HG03460 (cell line): ENCODE measurements at regions not wholly inside any gene's neighbourhood (a gene's known extent, or its start where the extent isn't known, plus 50 kb on each side); places are given as distances from the start of the nearest gene placed in this dataset.

Experiments
- ATAC-seq: cut with Tn5 transposase; IDR thresholded peaks from one replicate; pipeline ENCODE4 v1.9.1; 2021; ENCODE audit not compliant: unreplicated experiment

DNA sequence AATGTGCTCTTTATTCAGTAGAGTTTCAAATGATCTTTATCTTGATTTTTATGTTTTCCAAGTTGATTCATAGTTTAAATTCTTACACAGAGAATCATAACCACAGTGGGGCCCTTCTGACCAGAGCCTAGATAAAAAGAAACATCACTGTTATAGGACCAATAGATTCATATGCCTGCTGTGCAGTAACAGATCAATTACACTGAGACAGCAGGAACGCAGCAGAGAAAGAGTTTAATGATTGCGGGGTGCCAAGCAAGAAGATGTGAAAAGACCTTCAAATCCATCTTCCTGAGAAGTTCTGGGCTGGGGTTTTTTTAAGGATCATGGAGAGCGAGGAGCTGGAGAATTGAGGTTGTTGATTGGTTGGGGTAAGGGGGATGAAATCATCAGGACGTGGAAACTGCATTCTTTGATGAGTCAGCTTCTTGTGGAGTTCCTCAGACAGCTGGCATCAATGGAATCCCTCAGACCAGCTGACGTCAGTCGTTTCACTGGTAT lies 346.6 kb downstream of the TBC1D4 start:
- ATAC-seq: no peak

DNA sequence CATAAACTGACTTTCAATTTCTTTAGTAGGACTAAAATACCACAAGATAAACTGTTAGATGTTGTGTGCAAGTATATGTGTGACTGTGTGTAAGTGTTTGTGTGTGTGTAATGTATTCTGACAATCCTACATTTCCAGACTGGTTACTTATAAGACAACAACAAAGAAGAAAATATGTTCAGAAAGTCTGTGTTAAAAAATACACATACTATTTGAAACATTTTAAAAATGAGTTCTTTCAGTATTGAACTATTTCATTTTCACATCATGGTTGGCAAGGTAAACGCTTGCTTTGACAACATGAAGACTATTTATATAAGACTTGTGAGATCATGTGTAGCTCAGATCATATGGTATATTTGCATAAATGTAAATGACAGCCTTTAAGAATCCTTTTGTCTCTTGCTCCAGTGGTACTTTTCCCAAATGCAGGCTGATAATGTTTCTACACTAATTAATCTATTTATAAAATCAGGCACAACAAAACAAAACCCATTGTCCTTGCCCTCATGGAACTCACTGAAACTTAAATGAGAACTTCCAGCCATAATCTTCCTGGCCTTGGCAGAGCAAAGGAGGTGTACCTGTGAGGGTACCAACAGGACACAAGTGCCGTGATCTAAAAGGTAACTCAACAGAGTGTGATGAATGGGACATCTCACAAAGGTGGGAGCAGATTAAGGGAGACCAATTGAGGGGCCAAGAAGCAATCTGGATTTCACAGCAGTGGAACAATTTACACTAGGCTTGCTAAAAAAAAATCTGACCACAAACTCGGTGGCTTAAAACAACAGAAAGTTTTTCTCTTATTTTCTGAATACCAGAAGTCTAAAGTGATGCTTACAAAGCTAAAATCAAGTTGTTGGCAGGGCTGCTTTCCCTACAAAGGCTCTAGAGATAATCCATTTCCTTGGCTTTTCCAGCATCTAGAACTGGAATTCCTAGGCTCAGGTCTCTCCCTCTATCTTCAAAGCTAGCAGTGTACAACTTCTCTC lies 349.0 kb downstream of the TBC1D4 start:
- ATAC-seq: no peak

DNA sequence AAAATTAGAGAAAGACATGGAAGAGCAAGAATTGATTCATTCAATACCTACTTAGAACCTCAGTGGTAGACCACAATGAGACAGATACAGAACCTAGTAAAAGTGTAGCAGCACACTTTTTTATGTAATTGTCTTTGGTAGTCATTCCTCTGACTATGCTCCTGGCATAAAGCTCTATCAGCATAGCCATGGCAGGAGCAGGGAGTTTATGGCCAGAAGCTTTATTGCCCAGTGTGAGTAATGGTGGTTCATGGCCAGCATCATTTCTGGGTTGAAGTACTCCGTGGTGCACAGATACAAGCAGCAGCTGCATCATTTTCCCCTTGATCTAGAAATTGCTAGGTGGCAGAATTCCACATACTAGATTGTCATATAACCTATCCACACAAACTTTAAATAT lies 352.6 kb downstream of the TBC1D4 start:
- ATAC-seq: no peak

GRCh38 chr13:75124415-75124814 lies 357.6 kb downstream of the TBC1D4 start:
- no peak for ATAC-seq

- no peak for ATAC-seq
Observed at GRCh38 chr13:75123428-75123827, 358.5 kb downstream of the TBC1D4 start.

DNA sequence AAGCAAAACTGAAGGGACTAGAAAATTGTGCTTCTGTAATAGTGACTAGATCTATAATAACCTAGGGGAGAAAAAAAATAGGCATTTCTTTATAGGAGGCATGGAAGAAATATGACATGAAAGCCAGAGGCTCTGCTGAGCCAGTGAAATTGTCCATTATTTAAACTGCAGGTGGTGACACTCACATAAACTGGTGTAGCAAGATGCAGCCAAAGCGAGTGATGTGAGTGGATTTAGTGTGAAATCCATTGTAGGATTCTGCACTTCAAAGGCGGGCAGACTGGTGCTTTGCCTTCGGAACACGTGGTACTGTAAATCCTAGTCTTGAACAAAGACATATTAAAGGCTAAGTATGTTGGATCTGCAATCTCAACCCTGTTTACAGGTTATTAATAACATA lies 361.9 kb downstream of the TBC1D4 start:
- no peak for ATAC-seq

- ATAC-seq: no peak
Observed at GRCh38 chr13:75115171-75115570, 366.8 kb downstream of the TBC1D4 start.

- ATAC-seq: no peak
Observed at GRCh38 chr13:75103976-75104375, 378.0 kb downstream of the TBC1D4 start.

- ATAC-seq: no peak
Observed at GRCh38 chr13:75102001-75102716, 379.8 kb downstream of the TBC1D4 start.

DNA sequence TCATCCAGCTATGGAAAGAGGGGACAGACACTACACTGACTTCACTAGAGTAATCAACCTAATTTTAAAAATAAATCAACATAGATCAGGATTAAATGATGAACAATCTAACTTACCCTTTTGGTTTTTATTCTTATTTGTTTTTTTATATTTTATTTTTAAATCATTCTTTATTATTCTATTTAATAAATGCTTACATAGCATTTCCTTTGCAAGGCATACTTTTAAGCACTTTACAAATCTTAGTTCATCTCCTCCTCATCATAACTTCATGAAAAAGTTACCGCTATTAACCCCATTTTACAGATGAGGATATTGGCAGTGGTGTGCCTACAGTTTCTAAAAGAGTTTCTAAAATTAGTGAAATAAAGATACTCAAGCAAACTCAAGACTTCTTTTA lies 380.6 kb downstream of the TBC1D4 start:
- ATAC-seq: no peak

GRCh38 chr13:75092143-75092542 lies 389.8 kb downstream of the TBC1D4 start:
- ATAC-seq: no peak

GRCh38 chr13:75091718-75092117 lies 390.3 kb downstream of the TBC1D4 start:
- no peak for ATAC-seq

DNA sequence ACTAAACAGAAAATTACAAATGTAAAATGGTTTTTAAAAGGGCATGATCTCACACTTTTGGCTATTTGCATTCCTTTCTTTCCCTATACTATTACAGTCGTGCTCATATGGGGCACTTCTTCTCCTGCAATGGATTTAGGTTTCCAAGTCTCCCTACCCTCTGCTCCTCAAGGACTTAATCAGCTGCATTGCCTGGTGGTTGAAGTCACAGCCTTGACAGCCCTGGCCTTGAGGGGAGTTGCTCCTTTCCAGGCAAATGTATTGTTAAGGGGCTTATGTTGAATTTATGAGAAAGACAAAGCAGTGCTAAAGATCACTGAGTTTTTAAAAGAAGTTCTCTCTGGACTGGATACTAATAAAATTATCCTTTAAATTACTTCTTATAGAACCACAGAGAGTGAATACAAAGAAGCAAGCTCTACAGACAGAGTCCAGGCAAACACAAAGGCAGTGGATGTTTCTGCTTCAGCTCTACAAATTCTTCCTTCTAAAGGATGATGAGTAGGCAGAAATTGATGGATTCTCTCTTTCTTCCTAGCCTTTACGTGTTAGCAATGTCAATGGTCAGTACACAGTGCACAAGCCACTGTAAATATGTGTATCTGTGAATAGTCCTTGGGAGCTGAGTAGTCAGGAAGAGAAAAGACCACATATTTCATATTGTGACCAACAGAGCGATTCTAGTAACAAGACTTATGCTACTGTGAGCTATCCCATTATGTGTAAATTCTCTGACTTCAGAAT lies 390.9 kb downstream of the TBC1D4 start:
- no peak for ATAC-seq

DNA sequence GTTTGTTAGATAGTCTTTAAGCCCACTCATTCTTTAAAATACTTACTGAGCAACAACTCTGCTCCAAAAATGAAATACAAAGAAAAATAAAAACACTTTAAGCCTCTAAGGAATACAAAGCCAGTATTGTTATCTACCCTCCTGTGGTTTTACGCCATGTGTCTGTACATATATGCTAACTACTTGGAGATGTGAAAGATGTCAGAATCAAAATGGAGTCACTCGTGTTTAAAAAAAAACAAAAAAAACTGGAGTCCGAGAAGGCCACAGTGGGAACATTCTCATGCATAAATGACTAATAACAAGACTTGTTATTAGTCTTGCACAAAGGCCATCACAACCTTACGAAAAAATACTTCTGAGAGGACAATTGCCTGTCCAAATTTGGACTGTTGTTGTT lies 393.1 kb downstream of the TBC1D4 start:
- no peak for ATAC-seq

DNA sequence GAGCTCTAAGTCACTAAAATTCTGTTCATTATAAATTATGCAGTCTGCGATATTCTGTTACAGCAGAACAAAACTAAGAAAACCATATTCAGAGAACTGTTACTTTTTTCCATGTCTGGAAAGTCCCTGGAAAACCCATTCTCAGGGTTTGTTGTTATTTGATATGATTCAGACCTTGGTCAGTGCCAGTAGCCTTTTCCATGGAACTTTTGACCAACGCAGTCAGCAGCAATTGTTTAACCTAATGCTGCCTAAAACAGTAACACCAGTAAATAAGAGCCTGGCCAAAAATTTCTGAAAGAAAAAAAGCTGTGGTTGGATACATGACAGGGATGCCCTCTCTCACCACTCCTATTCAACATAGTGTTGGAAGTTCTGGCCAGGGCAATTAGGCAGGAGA lies 402.7 kb downstream of the TBC1D4 start:
- no peak for ATAC-seq

GRCh38 chr13:75076476-75076875 lies 405.5 kb downstream of the TBC1D4 start:
- no peak for ATAC-seq

- no peak for ATAC-seq
Observed at GRCh38 chr13:75073786-75074185, 408.2 kb downstream of the TBC1D4 start.

- no peak for ATAC-seq
Observed at GRCh38 chr13:75072891-75073290, 409.1 kb downstream of the TBC1D4 start.

DNA sequence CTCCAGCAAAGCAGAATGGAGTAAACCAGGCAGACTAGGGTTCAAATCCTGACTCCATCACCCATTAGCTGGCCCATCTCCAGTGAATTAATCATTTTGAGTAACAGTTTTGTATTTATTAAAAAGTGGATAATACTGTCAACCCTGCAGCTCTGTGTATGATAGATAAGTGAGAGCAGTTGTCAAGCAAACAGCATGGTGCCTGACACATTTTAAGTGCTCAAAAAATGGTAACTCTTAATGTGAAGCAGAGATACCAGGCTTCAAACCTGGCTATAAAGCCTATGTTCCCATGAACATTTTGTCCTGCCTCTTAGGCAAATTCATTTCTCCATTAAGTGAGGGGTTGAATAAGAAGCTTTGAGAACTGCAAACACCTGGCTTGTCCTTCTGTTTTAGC lies 409.6 kb downstream of the TBC1D4 start:
- ATAC-seq: no peak

GRCh38 chr13:75071796-75072195 lies 410.2 kb downstream of the TBC1D4 start:
- ATAC-seq: no peak

DNA sequence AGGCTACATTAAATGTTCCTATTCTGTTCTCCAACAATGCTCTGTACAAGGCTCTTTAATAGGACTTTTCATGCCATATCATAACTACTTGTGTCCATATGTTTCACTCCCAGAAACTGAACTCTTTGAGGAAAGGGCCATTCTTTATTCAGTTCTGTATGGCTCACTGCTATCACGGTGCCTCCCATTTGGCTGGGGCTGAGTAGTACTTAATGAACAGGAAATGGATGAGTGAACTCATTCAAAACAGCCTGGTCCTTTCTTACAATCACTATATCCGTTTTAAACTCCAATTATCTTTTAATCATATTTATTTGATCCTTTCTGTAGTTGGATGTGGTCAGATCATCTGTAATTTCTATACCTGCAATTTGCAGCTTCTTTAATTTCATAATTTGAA lies 410.6 kb downstream of the TBC1D4 start:
- ATAC-seq: no peak
